Stimulated activated CD4-positive, alpha-beta T cell treated with anti-CD3 and anti-CD28 coated beads, Interleukin-2, amount 100 ng/mL, for 48 hours (primary cell): ENCODE measurements at regions not wholly inside any gene's neighbourhood (a gene's known extent, or its start where the extent isn't known, plus 50 kb on each side); places are given as distances from the start of the nearest gene placed in this dataset.
A peak's percentile ranks its signal among the peaks of the same experiment; 100 is the strongest.

Experiments used
- DNase-seq, 2 donors: peaks; one replicate each; pipeline ENCODE4 v3.0.0-alpha.2; 2020

- DNase-seq = peak in 1 of 2 donors; percentile 3
These were observed 51.0 kb upstream of the TFAP2A start for GRCh38 chr6:10465629-10466499.
